ENCODE measurements at regions not wholly inside any gene's neighbourhood (a gene's known extent, or its start where the extent isn't known, plus 50 kb on each side); places are given as distances from the start of the nearest gene placed in this dataset.

DNA sequence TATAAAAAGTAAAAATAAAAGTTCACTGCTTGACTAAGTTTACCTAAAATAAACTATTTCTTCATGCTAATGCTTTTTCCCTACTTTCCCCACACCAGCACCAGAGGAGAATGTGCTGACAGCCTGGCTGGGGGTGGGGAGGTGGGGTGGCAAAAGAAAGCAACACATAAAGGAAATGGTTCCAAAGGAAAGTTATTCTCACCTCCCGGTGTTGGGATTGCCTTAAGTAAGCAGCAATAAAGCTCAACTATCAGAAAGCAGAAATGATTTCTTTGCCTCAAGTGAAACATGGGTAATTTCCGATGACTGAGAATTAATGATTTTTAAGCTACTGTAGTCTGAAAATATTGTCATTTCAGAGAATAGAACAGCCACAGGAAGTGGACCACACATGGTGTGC is 84.5 kb upstream of the DKK2 start:
- TF ChIP-seq, protein P1, sequence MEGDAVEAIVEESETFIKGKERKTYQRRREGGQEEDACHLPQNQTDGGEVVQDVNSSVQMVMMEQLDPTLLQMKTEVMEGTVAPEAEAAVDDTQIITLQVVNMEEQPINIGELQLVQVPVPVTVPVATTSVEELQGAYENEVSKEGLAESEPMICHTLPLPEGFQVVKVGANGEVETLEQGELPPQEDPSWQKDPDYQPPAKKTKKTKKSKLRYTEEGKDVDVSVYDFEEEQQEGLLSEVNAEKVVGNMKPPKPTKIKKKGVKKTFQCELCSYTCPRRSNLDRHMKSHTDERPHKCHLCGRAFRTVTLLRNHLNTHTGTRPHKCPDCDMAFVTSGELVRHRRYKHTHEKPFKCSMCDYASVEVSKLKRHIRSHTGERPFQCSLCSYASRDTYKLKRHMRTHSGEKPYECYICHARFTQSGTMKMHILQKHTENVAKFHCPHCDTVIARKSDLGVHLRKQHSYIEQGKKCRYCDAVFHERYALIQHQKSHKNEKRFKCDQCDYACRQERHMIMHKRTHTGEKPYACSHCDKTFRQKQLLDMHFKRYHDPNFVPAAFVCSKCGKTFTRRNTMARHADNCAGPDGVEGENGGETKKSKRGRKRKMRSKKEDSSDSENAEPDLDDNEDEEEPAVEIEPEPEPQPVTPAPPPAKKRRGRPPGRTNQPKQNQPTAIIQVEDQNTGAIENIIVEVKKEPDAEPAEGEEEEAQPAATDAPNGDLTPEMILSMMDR (IDR thresholded peaks at IDR 0.05) = no peak
- TF ChIP-seq POLR2A (IDR thresholded peaks at IDR 0.05) (no peak), POLR2AphosphoS5 (IDR thresholded peaks at IDR 0.05; ENCODE audit: insufficient read depth in 1 of 2, low read depth in 1 of 2) (no peak)
